Erythroblast (primary cell): ENCODE measurements at regions not wholly inside any gene's neighbourhood (a gene's known extent, or its start where the extent isn't known, plus 50 kb on each side); places are given as distances from the start of the nearest gene placed in this dataset.

Experiments
- GATA1 ChIP-seq: IDR thresholded peaks from 2 replicates; pipeline ENCODE4 v1.6.1; 2011; ENCODE audit warnings: low read depth, mild to moderate bottlenecking, control low read depth, low read length, moderate library complexity
- POLR2A ChIP-seq: IDR thresholded peaks from 2 replicates; pipeline ENCODE4 v1.6.1; 2011; ENCODE audit warnings: mild to moderate bottlenecking, low read length

DNA sequence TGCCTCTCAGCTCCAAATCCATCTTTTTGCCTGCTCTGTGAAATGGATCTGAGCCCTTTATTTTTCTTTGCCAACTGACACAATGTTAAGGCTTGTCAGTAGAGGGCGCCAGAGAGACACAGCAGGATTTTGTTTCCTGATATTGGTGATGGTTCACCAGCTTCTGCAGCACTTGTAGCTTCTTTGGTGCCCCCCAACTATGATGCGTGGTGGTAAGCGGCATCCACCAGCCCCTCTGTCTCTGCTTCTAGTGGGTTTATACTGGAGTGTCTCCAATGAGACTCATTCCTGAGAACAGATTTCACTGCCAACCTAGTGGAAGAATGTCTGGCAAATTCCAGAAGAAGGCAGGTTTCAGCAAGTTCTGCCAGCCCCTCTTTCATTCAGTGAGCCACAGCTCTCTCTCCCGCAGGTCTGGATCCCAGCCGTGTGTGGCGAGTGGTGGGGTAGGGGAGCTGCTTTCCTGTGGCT, 471.9 kb upstream of the FRG2C start:
- TF ChIP-seq POLR2A (no peak), GATA1 (no peak)
